IMR-90 (cell line): ENCODE measurements at regions not wholly inside any gene's neighbourhood (a gene's known extent, or its start where the extent isn't known, plus 50 kb on each side); places are given as distances from the start of the nearest gene placed in this dataset.

Source experiments
- ATAC-seq: fragments of 200-7000 bp; cut with Tn5 transposase; 2 replicates; pipeline ENCODE4 v1.9.1; 2020; ENCODE audit warnings: low read depth, mild to moderate bottlenecking, moderate library complexity
- BruUV-seq: library from RNA; stranded (reverse); fragments of 400-500 nt; replicated peaks from 2 replicates; lab custom pipeline; 2021; lab: Mats Ljungman, UMichigan
- CTCF ChIA-PET: fragments of 300-600 bp; formaldehyde crosslinking; extraction: SDS; loops from one replicate; lab custom pipeline; 2021; ENCODE audit warnings: antibody characterized with exemption; lab: Yijun Ruan, JAX
- POLR2A ChIA-PET: fragments of 300-600 bp; sonication (Branson Sonifier 250); formaldehyde crosslinking; loops from one replicate; lab custom pipeline; 2022; ENCODE audit warnings: antibody characterized with exemption; ENCODE audit not compliant: unreplicated experiment; lab: Charles Lee
- DNase-seq: peaks from one replicate; pipeline ENCODE4 v3.0.0; 2013
- H2AFZ ChIP-seq: replicated peaks from 2 replicates; pipeline ENCODE3; 2013; ENCODE audit warnings: low read length, mild to moderate bottlenecking; ENCODE audit not compliant: poor library complexity
- H2AK5ac ChIP-seq: 2 replicates; pipeline ENCODE4 v1.6.1; 2013; ENCODE audit warnings: low read depth, low read length, inconsistent platforms
- H2AK9ac ChIP-seq: replicated peaks from 2 replicates; pipeline ENCODE3; 2013; ENCODE audit warnings: mild to moderate bottlenecking, low read depth, low read length, moderate library complexity; ENCODE audit not compliant: poor library complexity
- H2BK120ac ChIP-seq: 2 replicates; pipeline ENCODE4 v1.6.1; 2013; ENCODE audit warnings: low read depth, low read length, inconsistent platforms
- H2BK15ac ChIP-seq: 3 replicates; pipeline ENCODE4 v1.6.1; 2013; ENCODE audit warnings: low read depth, low read length, inconsistent platforms
- H2BK20ac ChIP-seq: 2 replicates; pipeline ENCODE4 v1.6.1; 2013; ENCODE audit warnings: low read depth, mild to moderate bottlenecking, inconsistent platforms, low read length, moderate library complexity
- H2BK5ac ChIP-seq: 2 replicates; pipeline ENCODE4 v1.6.1; 2013; ENCODE audit warnings: mild to moderate bottlenecking, low read depth, low read length, inconsistent platforms; ENCODE audit not compliant: poor library complexity, severe bottlenecking
- H3K14ac ChIP-seq: replicated peaks from 2 replicates; pipeline ENCODE4 v1.6.1; 2013; ENCODE audit warnings: low read depth, low read length, inconsistent platforms
- H3K18ac ChIP-seq: 2 replicates; pipeline ENCODE4 v1.6.1; 2013; ENCODE audit warnings: low read depth, low read length, control low read depth
- H3K23ac ChIP-seq: 2 replicates; pipeline ENCODE4 v1.6.1; 2013; ENCODE audit warnings: low read depth, low read length, inconsistent platforms
- H3K27ac ChIP-seq: 2 replicates; pipeline ENCODE4 v1.5.1; 2013; ENCODE audit warnings: mild to moderate bottlenecking, control low read depth, low read length; ENCODE audit not compliant: insufficient read depth
- H3K27me3 ChIP-seq: 2 replicates; pipeline ENCODE4 v1.6.1; 2013; ENCODE audit warnings: low read length; ENCODE audit not compliant: control insufficient read depth, insufficient read depth
- H3K36me3 ChIP-seq: 2 replicates; pipeline ENCODE4 v1.6.1; 2013; ENCODE audit warnings: low read length, mixed read lengths; ENCODE audit not compliant: control insufficient read depth, insufficient read depth
- H3K4ac ChIP-seq: 2 replicates; pipeline ENCODE4 v1.6.1; 2013; ENCODE audit warnings: low read depth, low read length, inconsistent platforms
- H3K4me1 ChIP-seq: 2 replicates; pipeline ENCODE4 v1.6.1; 2013; ENCODE audit warnings: low read length, mixed read lengths; ENCODE audit not compliant: control insufficient read depth, insufficient read depth
- H3K4me2 ChIP-seq: 2 replicates; pipeline ENCODE4 v1.6.1; 2013; ENCODE audit warnings: low read depth, mild to moderate bottlenecking, control low read depth, low read length, moderate library complexity
- H3K4me3 ChIP-seq: 2 replicates; pipeline ENCODE4 v1.5.1; 2013; ENCODE audit warnings: low read depth, mild to moderate bottlenecking, control low read depth, low read length, moderate library complexity; ENCODE audit not compliant: insufficient read depth
- H3K56ac ChIP-seq: 2 replicates; pipeline ENCODE4 v1.6.1; 2013; ENCODE audit warnings: low read length, inconsistent platforms; ENCODE audit not compliant: insufficient read depth; ENCODE audit errors: extremely low read depth
- H3K79me1 ChIP-seq, 2 experiments: 2 replicates each; pipeline ENCODE4 v1.6.1; 2013; ENCODE audit warnings: low read length in 2 of 2, inconsistent platforms in 1 of 2, low read depth in 1 of 2
- H3K9ac ChIP-seq: 2 replicates; pipeline ENCODE4 v1.6.1; 2013; ENCODE audit warnings: low read depth, low read length, control low read depth
- H3K9me1 ChIP-seq: 2 replicates; pipeline ENCODE4 v1.6.1; 2013; ENCODE audit warnings: low read length, inconsistent platforms; ENCODE audit not compliant: insufficient read depth
- H3K9me3 ChIP-seq: 2 replicates; pipeline ENCODE4 v1.6.1; 2013; ENCODE audit warnings: low read length; ENCODE audit not compliant: control insufficient read depth, insufficient read depth
- H4K20me1 ChIP-seq: 2 replicates; pipeline ENCODE4 v1.6.1; 2013; ENCODE audit warnings: low read length, inconsistent platforms; ENCODE audit not compliant: insufficient read depth
- H4K5ac ChIP-seq: 2 replicates; pipeline ENCODE4 v1.6.1; 2013; ENCODE audit warnings: mild to moderate bottlenecking, low read depth, low read length, control low read depth
- H4K8ac ChIP-seq, 2 experiments: 2 replicates each; pipeline ENCODE4 v1.6.1; 2013; ENCODE audit warnings: low read depth in 2 of 2, low read length in 2 of 2, control low read depth in 1 of 2, inconsistent platforms in 1 of 2
- H4K91ac ChIP-seq: 2 replicates; pipeline ENCODE4 v1.6.1; 2013; ENCODE audit warnings: low read depth, low read length, inconsistent platforms; ENCODE audit not compliant: insufficient read depth
- CEBPB ChIP-seq: IDR thresholded peaks from 2 replicates; pipeline ENCODE4 v1.6.1; 2012; ENCODE audit warnings: low read depth, low read length, improper control_type of control experiment
- CHD1 ChIP-seq: IDR thresholded peaks from 2 replicates; pipeline ENCODE4 v1.6.1; 2012; ENCODE audit warnings: low read depth, low read length, improper control_type of control experiment
- CTCF ChIP-seq: conservative IDR thresholded peaks from 2 replicates; pipeline ENCODE4 v1.5.1; 2012; ENCODE audit warnings: mild to moderate bottlenecking, low read depth, low read length, improper control_type of control experiment
- FOS ChIP-seq: fragments of 150-350 bp; IDR thresholded peaks from 2 replicates; pipeline ENCODE4 v1.6.1; 2016; ENCODE audit warnings: low read depth, low read length
- POLR2A ChIP-seq: IDR thresholded peaks from 2 replicates; pipeline ENCODE4 v1.6.1; 2012; ENCODE audit warnings: mild to moderate bottlenecking, low read depth, low read length
- RAD21 ChIP-seq: IDR thresholded peaks from 2 replicates; pipeline ENCODE4 v1.6.1; 2012; ENCODE audit warnings: low read length, improper control_type of control experiment
- RCOR1 ChIP-seq: IDR thresholded peaks from 2 replicates; pipeline ENCODE4 v1.6.1; 2012; ENCODE audit warnings: mild to moderate bottlenecking, low read length, improper control_type of control experiment; ENCODE audit not compliant: insufficient replicate concordance
- RFX5 ChIP-seq: IDR thresholded peaks from 2 replicates; pipeline ENCODE4 v1.8.0; 2012; ENCODE audit warnings: low read depth, mild to moderate bottlenecking, low read length, moderate library complexity
- WGBS, 2 experiments: methylation state at CpG; one replicate each; pipeline versions ENCODE4 v1.1.5 to v1.1.7; 2013; ENCODE audit warnings: missing lambda C conversion rate in 2 of 2; ENCODE audit not compliant: insufficient read length in 1 of 2; ENCODE audit errors: extremely low coverage in 2 of 2; 5-methylcytosine and 5-hydroxymethylcytosine counted together
- dilution Hi-C: fragments of 300-500 bp; cut with HindIII; formaldehyde crosslinking; loops from one replicate; pipeline ENCODE4 v1.14.3; 2018; ENCODE audit warnings: low sequenced_read_pairs; ENCODE audit not compliant: unreplicated experiment
- in situ Hi-C: fragments of 300-500 bp; cut with MboI; formaldehyde crosslinking; loops from 3 replicates; pipeline ENCODE4 v1.14.3; 2019; ENCODE audit warnings: low sequenced_read_pairs, inconsistent platforms, mixed read lengths
- intact Hi-C: fragments of 100-400 bp; cut with micrococcal nuclease; formaldehyde crosslinking; loops from 2 replicates; pipeline ENCODE4 v1.10.0; 2022
- TF ChIP-seq, protein P1 (sequence below): fragments of 150-350 bp; IDR thresholded peaks from 2 replicates; pipeline ENCODE4 v1.6.1; 2016; ENCODE audit warnings: low read depth, mild to moderate bottlenecking, low read length, moderate library complexity, borderline replicate concordance

DNA sequence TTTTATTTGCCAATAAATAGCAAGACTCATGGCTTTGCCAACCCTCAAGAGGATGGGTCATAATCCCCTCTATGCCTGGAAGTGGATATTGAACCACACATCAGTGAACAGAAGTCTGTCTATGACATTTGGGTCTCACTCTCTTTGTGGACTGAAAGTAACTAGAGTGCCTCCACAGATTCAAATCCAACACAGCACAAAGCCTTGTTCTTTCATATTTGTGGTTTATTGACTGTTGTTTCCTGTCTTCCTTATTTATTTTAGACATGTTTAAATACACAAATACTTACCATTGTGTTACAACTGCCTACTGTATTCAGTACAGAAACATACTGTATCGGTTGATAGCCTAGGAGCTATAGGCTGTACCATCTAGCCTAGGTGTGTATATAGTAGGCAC is 121.9 kb downstream of the TSN start:
- ATAC-seq (no peak), DNase-seq (no peak)
- Histone ChIP-seq H4K8ac (no peak overlapping the region), H3K27ac (no peak overlapping the region), H2AK9ac (no peak overlapping the region), H3K27me3 (peaks cover 6% of the 10 kb centered on the region), H3K56ac (no peak overlapping the region), H3K9ac (no peak overlapping the region), H2AK5ac (no peak overlapping the region), H2BK5ac (no peak overlapping the region), H3K14ac (no peak overlapping the region), H2BK15ac (no peak overlapping the region), H2BK20ac (no peak overlapping the region), H2AFZ (no peak overlapping the region), H3K4me2 (no peak overlapping the region), H3K18ac (no peak overlapping the region), H4K91ac (no peak overlapping the region), H2BK120ac (no peak overlapping the region), H3K4me1 (no peaks in the 10 kb centered on the region), H3K23ac (no peak overlapping the region), H3K36me3 (no peaks in the 10 kb centered on the region), H4K20me1 (no peaks in the 10 kb centered on the region), H3K79me1 (no peaks in the 10 kb centered on the region), H3K9me3 (no peaks in the 10 kb centered on the region), H3K4me3 (no peak overlapping the region), H4K5ac (no peak overlapping the region), H3K9me1 (no peaks in the 10 kb centered on the region), H3K4ac (no peak overlapping the region)
- WGBS, 2 experiments, result no CpG with 5 or more reads among the region's 1 CpG
- dilution Hi-C loops, result no loop called here
- intact Hi-C loops, result no loop called here
- ChIA-PET POLR2A (no interaction called here), CTCF (no interaction called here)
- BruUV-seq, result no TSS peak
- TF ChIP-seq, protein P1, sequence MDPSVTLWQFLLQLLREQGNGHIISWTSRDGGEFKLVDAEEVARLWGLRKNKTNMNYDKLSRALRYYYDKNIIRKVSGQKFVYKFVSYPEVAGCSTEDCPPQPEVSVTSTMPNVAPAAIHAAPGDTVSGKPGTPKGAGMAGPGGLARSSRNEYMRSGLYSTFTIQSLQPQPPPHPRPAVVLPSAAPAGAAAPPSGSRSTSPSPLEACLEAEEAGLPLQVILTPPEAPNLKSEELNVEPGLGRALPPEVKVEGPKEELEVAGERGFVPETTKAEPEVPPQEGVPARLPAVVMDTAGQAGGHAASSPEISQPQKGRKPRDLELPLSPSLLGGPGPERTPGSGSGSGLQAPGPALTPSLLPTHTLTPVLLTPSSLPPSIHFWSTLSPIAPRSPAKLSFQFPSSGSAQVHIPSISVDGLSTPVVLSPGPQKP, result no peak
- TF ChIP-seq POLR2A (no peak), RAD21 (no peak), CEBPB (no peak), FOS (no peak), RFX5 (no peak), CTCF (no peak), CHD1 (no peak), RCOR1 (no peak)
- in situ Hi-C loops, result no loop called here
